ENCODE measurements at regions not wholly inside any gene's neighbourhood (a gene's known extent, or its start where the extent isn't known, plus 50 kb on each side); places are given as distances from the start of the nearest gene placed in this dataset.

DNA sequence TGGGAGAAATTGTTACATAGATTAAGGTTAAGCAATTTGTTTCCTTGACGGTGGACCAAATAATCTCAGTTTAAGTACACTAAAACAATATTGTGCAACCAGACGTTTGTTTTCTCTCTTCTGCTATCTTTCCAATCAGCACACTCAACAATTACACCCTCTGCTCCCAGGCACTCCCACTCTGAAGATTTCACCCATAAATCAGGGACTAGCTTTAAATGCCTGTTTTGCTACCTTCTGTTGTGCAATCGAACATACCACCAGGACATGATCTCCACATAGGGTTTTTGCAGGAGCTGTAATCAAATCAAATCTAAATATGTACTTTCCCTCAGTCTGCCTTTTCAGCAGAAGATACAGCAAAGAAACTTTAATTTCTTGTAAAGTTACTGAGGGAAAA is 405.8 kb upstream of the TLE4 start:
- H3K9me3 Mint-ChIP-seq, result peaks cover 6% of the 10 kb centered on the region
- no peak overlapping the region for H3K27ac Mint-ChIP-seq (ENCODE audit: unreplicated experiment)
- H3K36me3 Mint-ChIP-seq (ENCODE audit: low read depth), result no peaks in the 10 kb centered on the region
- H3K4me1 Mint-ChIP-seq, result peaks cover 7% of the 10 kb centered on the region
- no peak overlapping the region for H3K4me3 Mint-ChIP-seq
- no peaks in the 10 kb centered on the region for H3K27me3 Mint-ChIP-seq (ENCODE audit: low read depth)
- DNase-seq (ENCODE audit: low read depth, low spot score), result no peak
- TF ChIP-seq CTCF (conservative IDR thresholded peaks at IDR 0.05), result no peak

- peaks cover 7% of the 10 kb centered on the region for H3K9me3 Mint-ChIP-seq
- no peak overlapping the region for H3K27ac Mint-ChIP-seq (ENCODE audit: unreplicated experiment)
- H3K4me3 Mint-ChIP-seq, result no peak overlapping the region
- peaks cover 7% of the 10 kb centered on the region for H3K4me1 Mint-ChIP-seq
- DNase-seq (ENCODE audit: low read depth, low spot score), result no peak
- TF ChIP-seq CTCF (conservative IDR thresholded peaks at IDR 0.05), result no peak
- H3K27me3 Mint-ChIP-seq (ENCODE audit: low read depth), result no peaks in the 10 kb centered on the region
- no peaks in the 10 kb centered on the region for H3K36me3 Mint-ChIP-seq (ENCODE audit: low read depth)
Measured at GRCh38 chr9:79170643-79171042, 401.1 kb upstream of the TLE4 start.

DNA sequence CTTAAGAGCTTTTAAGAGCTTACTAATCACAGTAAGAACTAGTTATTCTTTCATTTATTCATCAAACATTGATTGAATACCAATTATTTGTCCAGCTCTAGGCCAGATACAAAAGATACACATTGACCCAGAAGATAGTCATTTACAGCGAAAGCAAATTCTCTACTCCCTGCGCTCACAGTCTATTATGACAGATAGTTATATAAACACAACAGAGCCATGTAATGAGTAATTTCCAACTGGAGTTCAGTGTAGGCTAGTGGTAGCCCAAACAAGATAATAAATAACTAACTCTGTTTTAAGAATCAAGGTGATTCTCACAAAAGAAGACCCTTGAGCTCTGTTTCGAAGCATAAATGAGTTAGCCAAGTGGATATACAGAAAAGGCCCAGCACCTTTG is 397.8 kb upstream of the TLE4 start:
- Mint-ChIP-seq H3K9me3 (peaks cover 7% of the 10 kb centered on the region), H3K27me3 (ENCODE audit: low read depth) (no peaks in the 10 kb centered on the region), H3K36me3 (ENCODE audit: low read depth) (no peaks in the 10 kb centered on the region), H3K4me3 (no peak overlapping the region), H3K27ac (ENCODE audit: unreplicated experiment) (no peak overlapping the region), H3K4me1 (no peaks in the 10 kb centered on the region)
- DNase-seq (ENCODE audit: low read depth, low spot score), result no peak
- TF ChIP-seq CTCF (conservative IDR thresholded peaks at IDR 0.05), result no peak

GRCh38 chr9:79176014-79176697 is 395.6 kb upstream of the TLE4 start:
- no peak for TF ChIP-seq CTCF (conservative IDR thresholded peaks at IDR 0.05)
- Mint-ChIP-seq H3K4me3 (no peak overlapping the region), H3K4me1 (no peaks in the 10 kb centered on the region), H3K36me3 (ENCODE audit: low read depth) (peaks cover 5% of the 10 kb centered on the region), H3K9me3 (peaks cover 4% of the 10 kb centered on the region), H3K27me3 (ENCODE audit: low read depth) (no peaks in the 10 kb centered on the region), H3K27ac (ENCODE audit: unreplicated experiment) (no peak overlapping the region)
- DNase-seq (ENCODE audit: low read depth, low spot score), result no peak

DNA sequence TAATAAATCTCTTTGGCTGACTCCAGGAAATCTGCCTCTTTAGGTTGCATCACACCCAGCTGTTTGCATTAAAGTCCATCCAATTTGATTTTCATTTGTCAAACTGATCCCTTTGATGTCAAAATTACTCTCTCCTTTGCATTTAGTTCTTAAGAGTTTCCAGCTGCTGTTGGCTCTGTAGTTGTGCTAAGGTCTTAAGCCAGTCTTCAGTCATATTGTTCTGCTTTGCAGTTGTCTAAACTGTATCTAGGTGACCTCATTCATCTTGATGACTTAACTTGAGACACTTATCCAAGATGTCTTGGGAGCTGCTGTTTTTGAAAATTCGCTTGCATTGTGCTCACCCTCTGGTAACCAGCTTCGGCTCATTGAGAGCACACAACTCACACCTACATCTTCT is 386.9 kb upstream of the TLE4 start:
- H3K9me3 Mint-ChIP-seq, result peaks cover 12% of the 10 kb centered on the region
- peaks cover 5% of the 10 kb centered on the region for H3K36me3 Mint-ChIP-seq (ENCODE audit: low read depth)
- no peaks in the 10 kb centered on the region for H3K27me3 Mint-ChIP-seq (ENCODE audit: low read depth)
- no peak for DNase-seq (ENCODE audit: low read depth, low spot score)
- H3K4me1 Mint-ChIP-seq, result no peaks in the 10 kb centered on the region
- no peak for TF ChIP-seq CTCF (conservative IDR thresholded peaks at IDR 0.05)
- no peak overlapping the region for H3K27ac Mint-ChIP-seq (ENCODE audit: unreplicated experiment)
- H3K4me3 Mint-ChIP-seq, result no peak overlapping the region

Data from neural crest cell (in vitro differentiated cells).